IPS-15b (cell line): ENCODE measurements at regions not wholly inside any gene's neighbourhood (a gene's known extent, or its start where the extent isn't known, plus 50 kb on each side); places are given as distances from the start of the nearest gene placed in this dataset.
"Not testable (repeated sequence)": the region's sequence is repeated elsewhere in the genome, so short reads cannot be mapped to it uniquely, and the experiment has no call there.

Source experiments
- H3K27me3 ChIP-seq: one replicate; pipeline ENCODE4 v1.6.1; 2013; ENCODE audit warnings: low read length; ENCODE audit not compliant: control insufficient read depth, insufficient read depth
- H3K36me3 ChIP-seq: one replicate; pipeline ENCODE4 v1.6.1; 2013; ENCODE audit warnings: low read length; ENCODE audit not compliant: control insufficient read depth, insufficient read depth
- H3K4me1 ChIP-seq: one replicate; pipeline ENCODE4 v1.6.1; 2013; ENCODE audit warnings: mild to moderate bottlenecking, low read length; ENCODE audit not compliant: control insufficient read depth, insufficient read depth
- H3K4me3 ChIP-seq: one replicate; pipeline ENCODE4 v1.5.1; 2013; ENCODE audit warnings: low read depth, low read length
- H3K9ac ChIP-seq: one replicate; pipeline ENCODE4 v1.6.1; 2013; ENCODE audit warnings: low read depth, mild to moderate bottlenecking, low read length
- H3K9me3 ChIP-seq: one replicate; pipeline ENCODE4 v1.6.1; 2013; ENCODE audit warnings: mild to moderate bottlenecking, low read length; ENCODE audit not compliant: control insufficient read depth, insufficient read depth

DNA sequence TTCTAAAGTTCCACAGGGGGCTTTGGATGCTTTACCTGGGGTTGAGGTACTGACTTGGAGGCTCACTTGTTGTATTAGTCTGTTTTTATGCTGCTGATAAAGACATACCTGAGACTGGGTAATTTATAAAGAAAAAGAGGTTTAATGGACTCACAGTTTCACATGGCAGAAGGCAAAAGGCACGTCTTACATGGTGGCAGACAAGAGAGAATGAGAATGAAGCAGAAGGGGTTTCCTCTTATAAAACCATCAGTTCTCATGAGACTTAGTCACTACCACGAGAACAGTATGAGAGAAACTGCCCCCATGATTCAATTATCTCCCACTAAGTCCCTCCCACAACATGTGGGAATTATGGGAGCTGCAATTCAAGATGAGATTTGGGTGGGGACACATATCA lies 76.8 kb upstream of the ATP5PO start:
- H3K36me3 ChIP-seq, H3K9me3 ChIP-seq, H3K4me3 ChIP-seq, H3K9ac ChIP-seq, H3K27me3 ChIP-seq, H3K4me1 ChIP-seq: not testable (repeated sequence)

DNA sequence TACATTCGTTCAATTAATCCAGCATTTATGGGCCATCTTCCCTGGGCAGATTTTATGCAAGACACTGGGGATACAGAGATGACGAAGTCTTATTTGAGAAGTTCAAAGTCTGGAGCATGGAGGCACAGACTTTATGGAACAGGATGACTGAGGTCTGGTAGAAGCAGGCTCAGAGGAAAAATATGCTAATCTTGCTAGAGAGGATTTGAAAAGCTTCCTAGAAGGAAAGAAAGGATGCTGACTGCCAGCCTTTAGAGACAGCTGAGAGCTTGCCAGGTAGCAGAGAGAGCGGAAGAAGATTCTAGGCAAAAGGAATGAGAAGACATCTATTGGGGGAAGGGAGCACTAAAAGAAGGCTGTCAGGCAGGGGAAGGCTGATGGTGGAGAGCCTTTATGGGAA lies 75.5 kb upstream of the ATP5PO start:
- Histone ChIP-seq H3K27me3 (no peaks in the 10 kb centered on the region), H3K36me3 (no peaks in the 10 kb centered on the region), H3K4me3 (no peak overlapping the region)

DNA sequence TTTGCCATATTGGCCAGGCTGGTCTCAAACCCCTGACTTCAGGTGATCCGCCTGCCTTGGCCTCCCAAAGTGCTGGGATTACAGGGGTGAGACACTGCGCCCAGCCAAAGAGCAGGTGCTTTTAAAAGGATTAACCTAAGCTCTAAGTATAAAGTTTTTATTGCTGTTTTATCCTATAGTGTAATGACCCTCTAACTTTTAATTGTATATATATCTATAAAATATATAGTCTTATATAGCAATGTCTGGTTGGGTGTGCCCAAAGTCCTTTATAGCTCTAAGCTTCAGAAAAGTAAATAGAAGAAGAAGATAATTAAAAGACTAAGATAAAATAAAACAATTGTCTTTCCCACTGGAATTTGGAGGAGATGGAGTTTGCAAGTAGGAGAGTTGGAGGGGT lies 73.8 kb upstream of the ATP5PO start:
- Histone ChIP-seq H3K4me1 (peaks cover 5% of the 10 kb centered on the region), H3K36me3 (no peaks in the 10 kb centered on the region), H3K9ac (no peak overlapping the region), H3K27me3 (no peaks in the 10 kb centered on the region), H3K9me3 (no peaks in the 10 kb centered on the region), H3K4me3 (no peak overlapping the region)

More for the DNA sequence above, 75.5 kb upstream of the ATP5PO start:
- Histone ChIP-seq H3K4me1 (peaks cover 5% of the 10 kb centered on the region), H3K9me3 (no peaks in the 10 kb centered on the region), H3K9ac (no peak overlapping the region)

GRCh38 chr21:33988237-33989017 lies 72.8 kb upstream of the ATP5PO start:
- Histone ChIP-seq H3K4me3 (no peak overlapping the region), H3K9me3 (no peaks in the 10 kb centered on the region), H3K9ac (no peak overlapping the region), H3K36me3 (no peaks in the 10 kb centered on the region), H3K4me1 (peaks cover 5% of the 10 kb centered on the region), H3K27me3 (no peaks in the 10 kb centered on the region)

DNA sequence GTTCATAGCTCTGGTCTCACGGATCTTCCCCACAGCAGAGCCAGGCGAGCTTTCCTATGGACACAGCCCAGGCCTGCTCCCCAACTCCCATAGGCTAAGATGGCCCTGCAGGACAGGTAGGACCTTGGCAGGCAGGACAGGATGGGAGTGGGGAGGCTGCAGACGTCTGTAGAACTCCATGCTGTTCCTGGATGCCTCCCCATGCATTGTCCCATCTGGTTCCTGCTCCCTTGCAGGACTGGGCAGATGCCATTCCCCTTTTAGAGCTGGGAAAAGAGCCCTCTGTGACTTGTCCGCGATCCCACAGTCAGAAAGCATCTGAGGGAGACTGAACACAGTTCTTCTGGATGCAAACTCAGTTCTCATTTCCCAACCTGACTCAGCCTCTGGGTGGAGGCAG lies 71.9 kb upstream of the ATP5PO start:
- peaks cover 5% of the 10 kb centered on the region for H3K4me1 ChIP-seq

GRCh38 chr21:33985117-33986050 lies 69.8 kb upstream of the ATP5PO start:
- Histone ChIP-seq H3K9ac (no peak overlapping the region), H3K4me1 (peaks cover 5% of the 10 kb centered on the region), H3K4me3 (no peak overlapping the region), H3K27me3 (no peaks in the 10 kb centered on the region), H3K36me3 (no peaks in the 10 kb centered on the region), H3K9me3 (no peaks in the 10 kb centered on the region)

More for the DNA sequence above, 71.9 kb upstream of the ATP5PO start:
- no peaks in the 10 kb centered on the region for H3K36me3 ChIP-seq
- H3K4me3 ChIP-seq, result no peak overlapping the region
- no peaks in the 10 kb centered on the region for H3K9me3 ChIP-seq
- no peaks in the 10 kb centered on the region for H3K27me3 ChIP-seq
- H3K9ac ChIP-seq, result no peak overlapping the region

DNA sequence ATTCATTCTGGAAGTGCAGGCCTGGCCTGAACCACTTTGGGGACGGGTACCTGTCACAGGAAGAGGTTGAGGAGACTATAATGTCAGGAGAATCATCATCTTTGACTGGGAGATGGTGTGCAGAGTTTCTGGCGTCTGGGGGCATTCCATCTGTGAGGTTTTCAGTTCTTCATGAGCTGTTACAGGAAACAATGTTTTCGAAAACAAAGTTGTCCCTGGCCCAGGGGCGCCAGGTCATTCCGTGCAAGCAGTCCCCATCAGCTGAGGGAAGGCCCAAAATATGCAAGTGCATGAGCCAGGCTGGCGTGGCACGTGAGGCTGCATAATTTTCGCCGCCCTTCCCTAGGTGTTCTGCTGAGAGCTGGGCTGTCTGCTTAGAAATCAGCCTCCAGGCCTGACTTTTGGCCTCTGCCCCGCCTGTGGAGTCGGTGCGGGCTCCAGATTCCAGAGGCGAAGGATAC lies 68.4 kb upstream of the ATP5PO start:
- no peaks in the 10 kb centered on the region for H3K27me3 ChIP-seq
- H3K4me3 ChIP-seq, result no peak overlapping the region
- no peaks in the 10 kb centered on the region for H3K36me3 ChIP-seq
- no peaks in the 10 kb centered on the region for H3K9me3 ChIP-seq
- no peak overlapping the region for H3K9ac ChIP-seq
- H3K4me1 ChIP-seq, result peaks cover 5% of the 10 kb centered on the region

- H3K27me3 ChIP-seq, result no peaks in the 10 kb centered on the region
- H3K9ac ChIP-seq, result no peak overlapping the region
- no peaks in the 10 kb centered on the region for H3K36me3 ChIP-seq
- H3K9me3 ChIP-seq, result no peaks in the 10 kb centered on the region
- no peak overlapping the region for H3K4me3 ChIP-seq
- H3K4me1 ChIP-seq, result peaks cover 3% of the 10 kb centered on the region
These were observed 65.9 kb upstream of the ATP5PO start for GRCh38 chr21:33981391-33982101.

DNA sequence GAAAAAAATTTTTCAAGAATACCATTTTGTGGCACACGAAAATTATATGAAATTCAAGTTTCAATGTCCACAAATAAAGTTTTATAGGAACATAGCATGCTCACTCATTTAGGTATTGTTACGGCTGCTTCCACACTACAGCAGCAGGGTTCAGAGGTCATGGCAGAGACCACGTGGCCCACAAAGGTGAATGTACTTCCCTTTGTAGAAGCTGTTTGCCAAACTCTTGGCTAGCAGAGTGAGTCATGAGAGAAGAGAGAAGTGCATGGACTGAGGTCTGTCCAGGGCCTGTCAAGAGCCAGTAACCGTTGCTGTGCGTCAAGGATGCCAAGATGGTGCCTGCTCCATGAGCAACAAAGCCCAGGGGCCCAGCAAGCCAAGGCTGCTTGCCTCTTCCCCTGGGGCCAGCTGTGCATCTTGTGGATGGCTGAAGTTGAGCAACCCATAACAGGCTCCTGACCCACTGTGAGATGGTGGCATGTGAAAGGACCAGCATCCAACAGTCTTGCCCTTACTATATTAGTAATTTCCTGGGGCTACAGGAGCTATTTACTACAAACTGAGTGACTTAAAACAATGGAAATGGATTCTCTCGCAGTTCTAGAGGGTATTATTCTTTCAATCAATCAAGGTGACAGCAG lies 64.8 kb upstream of the ATP5PO start:
- Histone ChIP-seq H3K36me3 (no peaks in the 10 kb centered on the region), H3K9me3 (no peaks in the 10 kb centered on the region), H3K9ac (no peak overlapping the region), H3K4me3 (no peak overlapping the region), H3K4me1 (peaks cover 6% of the 10 kb centered on the region), H3K27me3 (no peaks in the 10 kb centered on the region)

GRCh38 chr21:33978585-33978984 lies 63.0 kb upstream of the ATP5PO start:
- H3K4me1 ChIP-seq, result peaks cover 7% of the 10 kb centered on the region
- no peaks in the 10 kb centered on the region for H3K36me3 ChIP-seq
- no peak overlapping the region for H3K9ac ChIP-seq
- H3K27me3 ChIP-seq, result no peaks in the 10 kb centered on the region
- no peak overlapping the region for H3K4me3 ChIP-seq
- no peaks in the 10 kb centered on the region for H3K9me3 ChIP-seq

DNA sequence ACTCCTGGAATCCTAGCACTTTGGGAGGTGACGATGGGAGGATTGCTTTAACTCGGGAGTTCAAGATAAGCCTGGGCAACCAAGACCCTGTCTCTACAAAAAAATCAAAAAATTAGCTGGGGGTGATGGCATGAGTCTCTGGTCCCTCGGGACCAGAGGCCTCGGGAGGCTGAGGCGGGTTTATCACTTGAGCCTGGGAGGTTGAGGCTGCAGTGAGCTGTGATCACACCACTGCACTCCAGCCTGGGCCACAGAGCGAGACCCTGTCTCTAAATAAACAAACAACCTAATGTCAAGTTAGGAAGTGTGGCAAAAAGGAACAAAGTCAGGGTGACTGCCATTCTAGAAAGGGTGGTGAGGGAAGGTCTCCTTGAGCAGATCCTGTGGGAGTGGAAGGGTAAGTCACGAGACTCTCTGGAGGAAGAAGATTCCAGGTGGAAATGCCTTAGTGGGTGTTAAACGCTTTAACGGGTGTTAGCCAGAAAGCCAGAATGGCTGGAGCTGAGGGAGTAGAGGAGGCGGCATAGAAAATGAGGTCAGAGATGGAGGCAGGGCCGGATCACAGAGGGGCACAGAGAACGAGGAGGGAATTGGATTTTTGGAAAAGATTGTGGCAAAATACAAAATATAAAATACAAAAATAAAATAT lies 62.2 kb upstream of the ATP5PO start:
- Histone ChIP-seq H3K4me3 (no peak overlapping the region), H3K4me1 (peaks cover 7% of the 10 kb centered on the region)

More for the DNA sequence above, 62.2 kb upstream of the ATP5PO start:
- Histone ChIP-seq H3K9ac (no peak overlapping the region), H3K9me3 (no peaks in the 10 kb centered on the region), H3K36me3 (no peaks in the 10 kb centered on the region), H3K27me3 (no peaks in the 10 kb centered on the region)
